Kidney (tissue), 13 donors: ENCODE measurements at regions not wholly inside any gene's neighbourhood (a gene's known extent, or its start where the extent isn't known, plus 50 kb on each side); places are given as distances from the start of the nearest gene placed in this dataset.

Experiments used
- DNase-seq, 5 donors: peaks; one replicate each; pipeline ENCODE4 v3.0.0-alpha.2; 2013 to 2020
- FAIRE-seq: peaks from 2 replicates; lab custom pipeline; 2012; peaks lifted over from hg19 to GRCh38; lab: Jason Lieb, UNC
- H3K27ac ChIP-seq, 2 donors: one replicate each; pipeline ENCODE4 v1.7.0; 2013; ENCODE audit warnings: low read depth in 2 of 2, low read length in 2 of 2, inconsistent platforms in 1 of 2
- H3K27me3 ChIP-seq: one replicate; pipeline ENCODE4 v1.7.1; 2013; ENCODE audit warnings: low read length, inconsistent platforms; ENCODE audit not compliant: control insufficient read depth, insufficient read depth
- H3K36me3 ChIP-seq, 3 donors: one replicate each; pipeline versions ENCODE4 v1.7.0 to v1.7.1; 2013; ENCODE audit warnings: low read length in 3 of 3, control low read depth in 1 of 3, inconsistent platforms in 1 of 3; ENCODE audit not compliant: insufficient read depth in 3 of 3, control insufficient read depth in 2 of 3
- H3K4me1 ChIP-seq, 3 donors: one replicate each; pipeline versions ENCODE4 v1.7.0 to v1.7.1; 2013; ENCODE audit warnings: low read length in 3 of 3, inconsistent platforms in 1 of 3, low read depth in 1 of 3; ENCODE audit not compliant: control insufficient read depth in 2 of 3, insufficient read depth in 2 of 3
- H3K4me3 ChIP-seq, 3 donors: one replicate each; pipeline versions ENCODE4 v1.7.0 to v1.8.1; 2013; ENCODE audit warnings: low read length in 3 of 3, control low read depth in 1 of 3, inconsistent platforms in 1 of 3
- H3K9ac ChIP-seq, 3 donors: one replicate each; pipeline versions ENCODE4 v1.7.0 to v1.7.1; 2013; ENCODE audit warnings: low read length in 3 of 3, control low read depth in 1 of 3, inconsistent platforms in 1 of 3
- H3K9me3 ChIP-seq, 3 donors: one replicate each; pipeline versions ENCODE4 v1.7.0 to v1.7.1; 2013; ENCODE audit warnings: low read length in 3 of 3, control low read depth in 1 of 3, inconsistent platforms in 1 of 3; ENCODE audit not compliant: control insufficient read depth in 2 of 3, insufficient read depth in 1 of 3
- CTCF ChIP-seq: IDR thresholded peaks from 3 replicates; pipeline ENCODE4 v1.5.1; 2012; ENCODE audit warnings: mild to moderate bottlenecking, moderate library complexity, borderline replicate concordance; ENCODE audit not compliant: insufficient read depth; ENCODE audit errors: extremely low read depth
- intact Hi-C: fragments of 100-400 bp; cut with DNase I; formaldehyde crosslinking; loops from one replicate; pipeline ENCODE4 v1.11.1; 2022
- donor health status: control.
- donor health status: control.
- donor health status: control.
- donor health status: control.
- donor health status: control.
- donor health status: DM: yes; HTN: yes; CAD: no.
- donor health status: Normal renal cell carcinoma (clear cell type).

GRCh38 chr17:14886200-14886739 is 378.9 kb downstream of the PMP22 start:
- H3K4me3 ChIP-seq, result no peak overlapping the region
- no peak overlapping the region for H3K9ac ChIP-seq
- DNase-seq (no peak), FAIRE-seq (no peak)
- H3K27me3 ChIP-seq, result no peaks in the 10 kb centered on the region
- H3K27ac ChIP-seq, result no peak overlapping the region
- intact Hi-C loops, result no loop called here
- TF ChIP-seq CTCF, result no peak
- no peaks in the 10 kb centered on the region for H3K4me1 ChIP-seq
- H3K36me3 ChIP-seq, result no peaks in the 10 kb centered on the region
- peaks cover 0 to 22% (median 2%) of the 10 kb centered on the region in 3 donors for H3K9me3 ChIP-seq

- no peaks in the 10 kb centered on the region for H3K4me1 ChIP-seq
- H3K9me3 ChIP-seq, result peaks cover 0 to 18% (median 2%) of the 10 kb centered on the region in 3 donors
- H3K27ac ChIP-seq, result no peak overlapping the region
- H3K36me3 ChIP-seq, result no peaks in the 10 kb centered on the region
- H3K9ac ChIP-seq, result no peak overlapping the region
- H3K4me3 ChIP-seq, result no peak overlapping the region
- intact Hi-C loops, result no loop called here
- FAIRE-seq (no peak), DNase-seq (no peak)
- no peak for TF ChIP-seq CTCF
- H3K27me3 ChIP-seq, result no peaks in the 10 kb centered on the region
Measured at GRCh38 chr17:14882131-14882530, 383.0 kb downstream of the PMP22 start.

GRCh38 chr17:14875557-14876412 is 389.3 kb downstream of the PMP22 start:
- intact Hi-C loops, result no loop called here
- no peak overlapping the region for H3K27ac ChIP-seq
- no peak overlapping the region for H3K9ac ChIP-seq
- no peak overlapping the region for H3K4me3 ChIP-seq
- no peaks in the 10 kb centered on the region for H3K9me3 ChIP-seq
- no peak for TF ChIP-seq CTCF
- no peaks in the 10 kb centered on the region for H3K27me3 ChIP-seq
- DNase-seq (no peak), FAIRE-seq (no peak)
- no peaks in the 10 kb centered on the region for H3K4me1 ChIP-seq
- H3K36me3 ChIP-seq, result no peaks in the 10 kb centered on the region
